ENCODE measurements at regions not wholly inside any gene's neighbourhood (a gene's known extent, or its start where the extent isn't known, plus 50 kb on each side); places are given as distances from the start of the nearest gene placed in this dataset.

- TF ChIP-seq ZNF879 (CRISPR knock-in tag; IDR thresholded peaks at IDR 0.05) (no peak), RBM39 (IDR thresholded peaks at IDR 0.05; ENCODE audit: low read depth, low read length, poor library complexity, severe bottlenecking) (no peak), NFE2L2 (IDR thresholded peaks at IDR 0.05; ENCODE audit: low read length) (no peak), KDM1A (CRISPR knock-in tag; IDR thresholded peaks at IDR 0.05) (no peak)
Observed at GRCh38 chrX:69264158-69264581, 98.9 kb upstream of the PJA1 start (continued).

DNA sequence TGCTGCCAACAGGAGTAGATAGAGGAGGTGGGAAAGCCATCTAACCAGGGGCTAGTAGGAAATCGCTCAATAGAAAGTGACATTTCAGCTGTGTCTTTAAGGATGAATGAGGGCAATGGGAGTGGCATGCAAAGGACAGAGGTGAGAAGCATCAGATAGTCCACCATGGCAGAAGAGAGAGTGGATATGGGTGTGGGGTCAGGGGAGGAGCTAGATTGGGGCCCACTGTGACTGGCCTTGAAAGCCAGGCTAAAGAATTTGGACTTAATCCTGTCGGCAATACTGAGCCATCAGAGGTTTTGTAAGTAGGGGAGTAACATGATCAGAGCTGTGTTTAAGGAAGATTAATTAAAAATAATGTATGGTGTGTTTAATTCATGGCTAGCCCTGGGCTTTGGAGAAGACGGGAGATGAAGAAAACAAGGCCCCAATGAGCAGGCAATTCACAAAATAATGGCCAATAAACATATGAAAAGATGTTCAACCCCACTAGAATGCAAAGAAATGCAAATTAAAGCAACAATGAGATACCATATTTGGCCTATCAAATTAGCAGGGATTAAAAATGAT is 98.1 kb upstream of the PJA1 start:
- DNase-seq (ENCODE audit: low spot score) (no peak), FAIRE-seq (no peak), ATAC-seq (no peak)
- no peak overlapping the region for H3K27ac ChIP-seq (ENCODE audit: extremely low read length, insufficient read depth, low read length)
- no peaks in the 10 kb centered on the region for H4K20me1 ChIP-seq (ENCODE audit: insufficient read depth, low read length)
- no peak overlapping the region for H2AFZ ChIP-seq (ENCODE audit: low read length)
- no peaks in the 10 kb centered on the region; a peak in 1 of 5 replicates for H3K27me3 ChIP-seq (ENCODE audit: control insufficient read depth in 1 of 2, insufficient read depth in 2 of 2, low read length in 2 of 2)
- intact Hi-C loops (cut with micrococcal nuclease; ENCODE audit: unreplicated experiment): no loop called here
- TF ChIP-seq HNF1A (IDR thresholded peaks at IDR 0.05; ENCODE audit: low read depth) (no peak), HNF1A (CRISPR knock-in tag; IDR thresholded peaks at IDR 0.05; ENCODE audit: borderline replicate concordance) (no peak), KAT2B (IDR thresholded peaks at IDR 0.05; ENCODE audit: borderline replicate concordance, low read depth, low read length) (no peak)
- TF ChIP-seq, protein P1, sequence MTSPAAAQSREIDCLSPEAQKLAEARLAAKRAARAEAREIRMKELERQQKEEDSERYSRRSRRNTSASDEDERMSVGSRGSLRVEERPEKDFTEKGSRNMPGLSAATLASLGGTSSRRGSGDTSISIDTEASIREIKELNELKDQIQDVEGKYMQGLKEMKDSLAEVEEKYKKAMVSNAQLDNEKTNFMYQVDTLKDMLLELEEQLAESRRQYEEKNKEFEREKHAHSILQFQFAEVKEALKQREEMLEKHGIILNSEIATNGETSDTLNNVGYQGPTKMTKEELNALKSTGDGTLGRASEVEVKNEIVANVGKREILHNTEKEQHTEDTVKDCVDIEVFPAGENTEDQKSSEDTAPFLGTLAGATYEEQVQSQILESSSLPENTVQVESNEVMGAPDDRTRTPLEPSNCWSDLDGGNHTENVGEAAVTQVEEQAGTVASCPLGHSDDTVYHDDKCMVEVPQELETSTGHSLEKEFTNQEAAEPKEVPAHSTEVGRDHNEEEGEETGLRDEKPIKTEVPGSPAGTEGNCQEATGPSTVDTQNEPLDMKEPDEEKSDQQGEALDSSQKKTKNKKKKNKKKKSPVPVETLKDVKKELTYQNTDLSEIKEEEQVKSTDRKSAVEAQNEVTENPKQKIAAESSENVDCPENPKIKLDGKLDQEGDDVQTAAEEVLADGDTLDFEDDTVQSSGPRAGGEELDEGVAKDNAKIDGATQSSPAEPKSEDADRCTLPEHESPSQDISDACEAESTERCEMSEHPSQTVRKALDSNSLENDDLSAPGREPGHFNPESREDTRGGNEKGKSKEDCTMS (CRISPR knock-in tag; conservative IDR thresholded peaks at IDR 0.05): no peak
- no peaks in the 10 kb centered on the region for H3K9me3 ChIP-seq (ENCODE audit: low read length)
- no peak overlapping the region for H3K4me3 ChIP-seq (replicated peaks in 1 of 3; ENCODE audit: insufficient read depth in 1 of 3, low read depth in 2 of 3, low read length in 3 of 3)
- POLR2A ChIA-PET: no interaction called here
- H3K9ac ChIP-seq (ENCODE audit: insufficient read depth, low read depth, low read length): no peak overlapping the region
- BruUV-seq (replicated peaks): no TSS peak
- in situ Hi-C loops (cut with HindIII; ENCODE audit: extremely low pct_ligation_motif_present, low pct_unique_long_range_greater_than_20kb): no loop called here
- H3K79me2 ChIP-seq (ENCODE audit: insufficient read depth, low read length): no peaks in the 10 kb centered on the region
- CTCF ChIA-PET (ENCODE audit: low intra/inter-chr PET ratio, low total read pairs): no interaction called here
- H3K36me3 ChIP-seq (replicated peaks in 1 of 2; ENCODE audit: control insufficient read depth in 1 of 2, insufficient read depth in 2 of 2, low read length in 2 of 2): no peaks in the 10 kb centered on the region
- H3K4me2 ChIP-seq (ENCODE audit: low read depth, low read length): no peak overlapping the region
- H3K4me1 ChIP-seq (ENCODE audit: insufficient read depth, low read length): peaks cover 3% of the 10 kb centered on the region
- WGBS (ENCODE audit: low lambda C conversion rate): 5% methylated on average over 3 of the region's 3 CpGs

Data from HepG2 (cell line).